AG04450 (cell line): ENCODE measurements at regions not wholly inside any gene's neighbourhood (a gene's known extent, or its start where the extent isn't known, plus 50 kb on each side); places are given as distances from the start of the nearest gene placed in this dataset.

ENCODE experiments used
- CTCF ChIA-PET: fragments of 300-600, 350-600 bp; formaldehyde crosslinking; extraction: SDS; loops from one replicate; lab custom pipeline; 2022; ENCODE audit warnings: antibody characterized with exemption, inconsistent platforms; lab: Charles Lee
- POLR2A ChIA-PET: fragments of 350-600 bp; formaldehyde crosslinking; extraction: SDS; loops from one replicate; lab custom pipeline; 2021; ENCODE audit warnings: antibody characterized with exemption, inconsistent platforms; lab: Yijun Ruan, JAX
- DNase-seq: peaks from one replicate; pipeline ENCODE4 v3.0.0-alpha.2; 2011; ENCODE audit warnings: low read depth, low spot score
- H3K27ac ChIP-seq: one replicate; pipeline ENCODE4 v1.5.1; 2012; ENCODE audit warnings: low read depth, low read length, control low read depth
- H3K27me3 ChIP-seq: one replicate; pipeline ENCODE4 v1.6.0; 2012; ENCODE audit warnings: low read length; ENCODE audit not compliant: control insufficient read depth, insufficient read depth
- H3K4me3 ChIP-seq: 2 replicates; pipeline ENCODE4 v1.5.1; 2011; ENCODE audit warnings: mild to moderate bottlenecking, low read depth, low read length, control low read depth
- H3K9me3 ChIP-seq: 2 replicates; pipeline ENCODE4 v1.5.1; 2012; ENCODE audit warnings: low read length; ENCODE audit not compliant: control insufficient read depth, insufficient read depth
- TF ChIP-seq, protein P1 (sequence below): IDR thresholded peaks from 2 replicates; pipeline ENCODE4 v1.5.1; 2011; ENCODE audit warnings: low read depth, low read length, control low read depth, inconsistent platforms

DNA sequence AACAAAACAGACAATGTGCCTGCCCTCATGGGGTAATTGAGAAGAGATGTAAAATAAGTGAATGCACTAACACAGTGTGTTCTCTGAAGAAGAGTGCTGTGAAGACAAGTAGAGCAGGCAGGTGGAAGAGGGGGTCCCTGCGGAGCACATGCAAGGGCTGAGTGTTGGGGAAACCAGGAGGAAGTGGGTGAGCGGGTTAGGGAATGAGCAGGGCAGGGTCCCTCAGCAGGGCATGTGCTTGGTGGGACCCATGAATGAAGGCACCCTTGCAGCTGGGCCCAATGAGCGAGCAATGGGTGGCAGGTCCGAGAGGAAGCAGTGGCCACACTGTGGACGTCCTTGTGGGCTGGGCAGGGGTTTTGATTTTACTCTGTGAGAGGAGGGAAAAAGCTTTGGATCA, 376.6 kb upstream of the COBL start:
- ChIA-PET CTCF (no interaction called here), POLR2A (no interaction called here)
- H3K27ac ChIP-seq = no peak overlapping the region
- H3K4me3 ChIP-seq = no peak overlapping the region
- H3K9me3 ChIP-seq = peaks cover 6% of the 10 kb centered on the region
- DNase-seq = no peak
- H3K27me3 ChIP-seq = no peaks in the 10 kb centered on the region
- TF ChIP-seq, protein P1, sequence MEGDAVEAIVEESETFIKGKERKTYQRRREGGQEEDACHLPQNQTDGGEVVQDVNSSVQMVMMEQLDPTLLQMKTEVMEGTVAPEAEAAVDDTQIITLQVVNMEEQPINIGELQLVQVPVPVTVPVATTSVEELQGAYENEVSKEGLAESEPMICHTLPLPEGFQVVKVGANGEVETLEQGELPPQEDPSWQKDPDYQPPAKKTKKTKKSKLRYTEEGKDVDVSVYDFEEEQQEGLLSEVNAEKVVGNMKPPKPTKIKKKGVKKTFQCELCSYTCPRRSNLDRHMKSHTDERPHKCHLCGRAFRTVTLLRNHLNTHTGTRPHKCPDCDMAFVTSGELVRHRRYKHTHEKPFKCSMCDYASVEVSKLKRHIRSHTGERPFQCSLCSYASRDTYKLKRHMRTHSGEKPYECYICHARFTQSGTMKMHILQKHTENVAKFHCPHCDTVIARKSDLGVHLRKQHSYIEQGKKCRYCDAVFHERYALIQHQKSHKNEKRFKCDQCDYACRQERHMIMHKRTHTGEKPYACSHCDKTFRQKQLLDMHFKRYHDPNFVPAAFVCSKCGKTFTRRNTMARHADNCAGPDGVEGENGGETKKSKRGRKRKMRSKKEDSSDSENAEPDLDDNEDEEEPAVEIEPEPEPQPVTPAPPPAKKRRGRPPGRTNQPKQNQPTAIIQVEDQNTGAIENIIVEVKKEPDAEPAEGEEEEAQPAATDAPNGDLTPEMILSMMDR = no peak

DNA sequence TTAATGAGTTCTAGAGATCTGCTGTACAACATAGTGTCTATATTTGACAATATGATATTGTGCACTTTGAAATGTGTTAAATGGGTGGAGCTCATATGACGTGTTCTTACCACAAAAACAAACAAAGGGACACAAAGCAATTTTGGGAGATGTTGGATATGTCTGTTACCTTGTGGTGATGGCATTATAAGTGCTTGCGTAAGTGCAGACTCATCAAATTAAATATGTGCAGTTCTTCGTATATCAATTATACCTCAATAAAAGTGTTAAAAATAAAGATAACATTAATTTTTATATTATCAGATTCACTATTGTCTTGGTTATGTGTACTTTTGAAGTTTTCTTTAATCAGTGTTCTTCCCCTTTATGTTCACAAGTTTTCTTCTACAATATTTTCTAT, 372.9 kb upstream of the COBL start:
- H3K9me3 ChIP-seq = peaks cover 6% of the 10 kb centered on the region
- ChIA-PET POLR2A (no interaction called here), CTCF (no interaction called here)
- no peaks in the 10 kb centered on the region for H3K27me3 ChIP-seq
- no peak for DNase-seq
- H3K27ac ChIP-seq = no peak overlapping the region
- TF ChIP-seq, protein P1 = no peak
- H3K4me3 ChIP-seq = no peak overlapping the region

- H3K9me3 ChIP-seq = no peaks in the 10 kb centered on the region; the same call in 1 of the 2 replicates
Observed at GRCh38 chr7:51685794-51686193, 369.2 kb upstream of the COBL start.

GRCh38 chr7:51680594-51681399, 364.2 kb upstream of the COBL start:
- ChIA-PET POLR2A (no interaction called here), CTCF (no interaction called here)
- Histone ChIP-seq H3K4me3 (no peak overlapping the region), H3K27me3 (no peaks in the 10 kb centered on the region), H3K9me3 (peaks cover 7% of the 10 kb centered on the region; the same call in 1 of the 2 replicates), H3K27ac (no peak overlapping the region)
- TF ChIP-seq, protein P1 = no peak
- DNase-seq = no peak

More at GRCh38 chr7:51685794-51686193, 369.2 kb upstream of the COBL start:
- TF ChIP-seq, protein P1 = no peak
- no peak overlapping the region for H3K27ac ChIP-seq
- ChIA-PET POLR2A (no interaction called here), CTCF (no interaction called here)
- no peak overlapping the region for H3K4me3 ChIP-seq
- no peaks in the 10 kb centered on the region for H3K27me3 ChIP-seq
- DNase-seq = no peak

GRCh38 chr7:51679358-51679757, 362.7 kb upstream of the COBL start:
- CTCF ChIA-PET = no interaction called here

More at GRCh38 chr7:51679358-51679757, 362.7 kb upstream of the COBL start:
- TF ChIP-seq, protein P1 = no peak
- peaks cover 7% of the 10 kb centered on the region; the same call in 1 of the 2 replicates for H3K9me3 ChIP-seq
- no peak overlapping the region for H3K27ac ChIP-seq
- no peak for DNase-seq
- POLR2A ChIA-PET = no interaction called here
- no peak overlapping the region for H3K4me3 ChIP-seq
- no peaks in the 10 kb centered on the region for H3K27me3 ChIP-seq
